ENCODE measurements at regions not wholly inside any gene's neighbourhood (a gene's known extent, or its start where the extent isn't known, plus 50 kb on each side); places are given as distances from the start of the nearest gene placed in this dataset.

DNA sequence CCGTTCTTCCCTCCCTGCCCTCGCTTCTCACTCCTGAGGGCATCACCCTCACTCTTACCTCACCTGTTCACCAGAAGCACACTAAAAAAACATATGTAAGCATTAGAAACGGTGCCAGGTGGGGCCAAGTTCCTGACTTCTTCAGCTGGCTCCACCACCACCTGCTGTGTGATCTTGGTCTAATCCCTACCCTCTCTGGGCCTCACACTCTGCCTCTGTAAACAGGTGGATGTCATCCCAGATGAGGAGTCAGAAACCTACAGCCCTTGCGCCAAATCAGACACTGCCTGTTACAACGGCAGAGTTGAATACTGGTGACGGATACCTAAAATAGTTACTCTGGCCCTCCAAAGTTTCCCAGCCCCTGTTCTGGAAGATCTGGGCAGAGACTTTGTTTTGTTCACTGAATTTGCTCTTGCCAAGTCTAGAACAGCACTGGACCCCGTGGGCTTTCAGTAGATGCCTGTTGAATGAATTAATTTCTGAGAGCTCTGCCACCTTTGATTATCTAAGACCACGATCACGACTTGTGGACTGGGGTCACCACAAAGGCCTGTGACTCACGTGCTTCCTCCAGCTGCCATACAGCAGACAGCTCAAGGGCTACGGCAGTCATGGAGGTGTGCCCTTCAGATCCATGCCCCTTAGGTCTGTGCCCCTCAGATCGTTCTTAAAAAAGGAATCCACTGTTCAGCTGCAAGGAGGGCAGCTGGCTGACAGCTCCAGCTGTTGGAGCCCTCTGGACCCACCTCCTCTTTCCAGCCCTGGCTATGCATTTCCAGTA, 71.9 kb downstream of the GSC start:
- intact Hi-C loops (cut with DNase I), result loop anchor here (10.0 kb wide), 2 partner anchors 397 to 737 kb away; no protein-coding TSS in a partner anchor
- Histone ChIP-seq H3K4me1 (no peaks in the 10 kb centered on the region), H3K36me3 (replicated peaks in 1 of 2; ENCODE audit: insufficient read depth in 1 of 2, low read depth in 2 of 2) (no peaks in the 10 kb centered on the region), H3K4me3 (no peak overlapping the region), H3K27me3 (no peaks in the 10 kb centered on the region), H3K27ac (no peak overlapping the region), H3K9me3 (no peaks in the 10 kb centered on the region)
- no peak for TF ChIP-seq POLR2A (IDR thresholded peaks at IDR 0.05)
- TF ChIP-seq, protein P1, sequence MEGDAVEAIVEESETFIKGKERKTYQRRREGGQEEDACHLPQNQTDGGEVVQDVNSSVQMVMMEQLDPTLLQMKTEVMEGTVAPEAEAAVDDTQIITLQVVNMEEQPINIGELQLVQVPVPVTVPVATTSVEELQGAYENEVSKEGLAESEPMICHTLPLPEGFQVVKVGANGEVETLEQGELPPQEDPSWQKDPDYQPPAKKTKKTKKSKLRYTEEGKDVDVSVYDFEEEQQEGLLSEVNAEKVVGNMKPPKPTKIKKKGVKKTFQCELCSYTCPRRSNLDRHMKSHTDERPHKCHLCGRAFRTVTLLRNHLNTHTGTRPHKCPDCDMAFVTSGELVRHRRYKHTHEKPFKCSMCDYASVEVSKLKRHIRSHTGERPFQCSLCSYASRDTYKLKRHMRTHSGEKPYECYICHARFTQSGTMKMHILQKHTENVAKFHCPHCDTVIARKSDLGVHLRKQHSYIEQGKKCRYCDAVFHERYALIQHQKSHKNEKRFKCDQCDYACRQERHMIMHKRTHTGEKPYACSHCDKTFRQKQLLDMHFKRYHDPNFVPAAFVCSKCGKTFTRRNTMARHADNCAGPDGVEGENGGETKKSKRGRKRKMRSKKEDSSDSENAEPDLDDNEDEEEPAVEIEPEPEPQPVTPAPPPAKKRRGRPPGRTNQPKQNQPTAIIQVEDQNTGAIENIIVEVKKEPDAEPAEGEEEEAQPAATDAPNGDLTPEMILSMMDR (IDR thresholded peaks at IDR 0.05), result no peak
- DNase-seq (no peak), ATAC-seq (no peak)
- WGBS, 2 donors, result 62 to 78% methylated on average over 11 to 12 of the region's 12 CpGs

DNA sequence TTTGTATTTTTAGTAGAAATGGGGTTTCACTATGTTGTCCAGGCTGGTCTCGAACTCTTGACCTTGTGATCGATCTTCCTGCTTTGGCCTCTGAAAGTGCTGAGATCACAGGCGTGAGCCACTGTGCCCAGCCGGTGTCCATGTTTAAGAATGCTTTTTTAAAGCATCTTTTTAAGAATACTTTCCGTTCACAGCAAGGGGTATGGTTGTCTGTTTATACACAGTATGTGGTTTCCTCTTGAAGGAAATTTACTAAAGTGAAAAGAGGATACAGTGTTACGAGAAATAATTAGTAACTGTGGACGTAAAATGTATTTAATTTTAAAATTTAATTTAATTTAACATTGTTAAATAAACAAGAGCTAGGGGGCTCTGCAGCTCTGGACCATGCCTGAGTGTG, 73.4 kb downstream of the GSC start:
- intact Hi-C loops (cut with DNase I), result loop anchor here (10.0 kb wide), 2 partner anchors 398 to 738 kb away; no protein-coding TSS in a partner anchor
- no peak overlapping the region for H3K27ac ChIP-seq
- H3K4me1 ChIP-seq, result no peaks in the 10 kb centered on the region
- no peak for DNase-seq
- no peaks in the 10 kb centered on the region for H3K27me3 ChIP-seq
- no peak for TF ChIP-seq POLR2A (IDR thresholded peaks at IDR 0.05)
- TF ChIP-seq, protein P1 (IDR thresholded peaks at IDR 0.05), result no peak
- no peak overlapping the region for H3K4me3 ChIP-seq
- H3K9me3 ChIP-seq, result no peaks in the 10 kb centered on the region
- H3K36me3 ChIP-seq (replicated peaks in 1 of 2; ENCODE audit: insufficient read depth in 1 of 2, low read depth in 2 of 2), result no peaks in the 10 kb centered on the region
- ATAC-seq, result no peak
- 89 to 90% methylated on average over 7 of the region's 7 CpGs for WGBS, 2 donors

DNA sequence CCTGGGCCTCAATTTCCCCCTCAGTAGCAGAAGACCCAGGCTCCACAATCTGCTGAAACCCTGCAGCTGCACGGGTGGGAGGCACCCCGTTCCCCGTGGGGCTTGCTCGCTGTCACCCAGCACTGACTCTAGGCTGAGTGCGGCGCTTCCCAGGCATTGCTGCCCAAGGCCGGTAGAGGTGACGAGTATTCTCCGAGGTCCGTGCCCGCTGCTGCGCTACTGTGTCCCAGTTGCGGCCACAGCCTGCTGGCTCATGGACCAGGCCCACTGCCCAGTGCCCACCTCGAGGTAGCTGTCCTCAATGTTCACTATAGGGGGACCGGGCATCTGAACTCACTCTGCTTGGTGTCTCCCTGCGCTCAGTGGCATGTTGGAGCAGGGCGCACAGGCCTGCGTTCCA, 74.7 kb downstream of the GSC start:
- TF ChIP-seq POLR2A (IDR thresholded peaks at IDR 0.05), result no peak
- TF ChIP-seq, protein P1 (IDR thresholded peaks at IDR 0.05), result no peak
- Histone ChIP-seq H3K36me3 (replicated peaks in 1 of 2; ENCODE audit: insufficient read depth in 1 of 2, low read depth in 2 of 2) (no peaks in the 10 kb centered on the region), H3K27me3 (no peaks in the 10 kb centered on the region), H3K27ac (no peak overlapping the region), H3K4me1 (no peaks in the 10 kb centered on the region), H3K4me3 (no peak overlapping the region), H3K9me3 (no peaks in the 10 kb centered on the region)
- 85 to 91% methylated on average over 7 to 18 of the region's 18 CpGs for WGBS, 2 donors
- ATAC-seq, result no peak
- no peak for DNase-seq
- intact Hi-C loops (cut with DNase I), result loop anchor here (10.0 kb wide), 2 partner anchors 400 to 740 kb away; no protein-coding TSS in a partner anchor

DNA sequence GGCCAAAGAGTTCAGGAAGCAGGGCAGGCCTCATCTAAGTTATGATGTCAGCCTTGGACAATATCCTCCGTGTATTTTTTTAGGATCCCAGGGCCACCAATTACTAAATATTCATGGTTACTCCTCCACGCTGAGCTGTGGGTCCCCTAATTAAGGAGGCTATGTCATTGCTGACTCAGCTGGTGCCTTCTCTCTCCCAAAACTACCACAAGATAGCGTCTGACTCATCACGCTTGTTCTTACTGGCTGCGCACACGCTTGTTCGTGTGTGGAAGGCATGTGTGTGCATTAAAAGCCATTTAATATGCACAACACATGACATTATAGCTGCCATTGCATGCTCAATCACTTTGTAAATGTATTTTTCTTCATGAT, 78.3 kb downstream of the GSC start:
- no peaks in the 10 kb centered on the region for H3K9me3 ChIP-seq
- WGBS, 2 donors, result 82 to 84% methylated on average over 7 of the region's 7 CpGs
- no peaks in the 10 kb centered on the region for H3K36me3 ChIP-seq (replicated peaks in 1 of 2; ENCODE audit: insufficient read depth in 1 of 2, low read depth in 2 of 2)
- no peak for ATAC-seq
- peaks cover 6% of the 10 kb centered on the region for H3K4me1 ChIP-seq
- DNase-seq, result no peak
- no peaks in the 10 kb centered on the region for H3K27me3 ChIP-seq
- intact Hi-C loops (cut with DNase I), result loop anchor here (10.0 kb wide), 2 partner anchors 403 to 743 kb away; no protein-coding TSS in a partner anchor
- H3K27ac ChIP-seq, result no peak overlapping the region
- no peak for TF ChIP-seq POLR2A (IDR thresholded peaks at IDR 0.05)
- TF ChIP-seq, protein P1 (IDR thresholded peaks at IDR 0.05), result no peak
- H3K4me3 ChIP-seq, result no peak overlapping the region
